PC-3 (cell line): ENCODE measurements at regions not wholly inside any gene's neighbourhood (a gene's known extent, or its start where the extent isn't known, plus 50 kb on each side); places are given as distances from the start of the nearest gene placed in this dataset.

Source experiments
- CTCF ChIP-seq: fragments of 300-600 bp; sonication (generic); conservative IDR thresholded peaks from 2 replicates; pipeline ENCODE4 v1.5.1; 2017; ENCODE audit warnings: antibody characterized with exemption, low read depth, mild to moderate bottlenecking, low read length
- EZH2 ChIP-seq: fragments of 300-600 bp; sonication (generic); IDR thresholded peaks from one replicate; pipeline ENCODE4 v1.6.1; 2017; ENCODE audit warnings: antibody characterized with exemption, mild to moderate bottlenecking, low read length; ENCODE audit not compliant: unreplicated experiment

- TF ChIP-seq CTCF (no peak), EZH2 (no peak)
These were observed 551.0 kb upstream of the NBEA start for GRCh38 chr13:34391076-34391475.
